IgD-negative memory B cell (primary cell): ENCODE measurements at regions not wholly inside any gene's neighbourhood (a gene's known extent, or its start where the extent isn't known, plus 50 kb on each side); places are given as distances from the start of the nearest gene placed in this dataset.

ENCODE experiments used
- H3K27ac Mint-ChIP-seq, 3 donors: one replicate each; pipeline ENCODE4 v1.8.0; 2020 to 2022; ENCODE audit warnings: mild to moderate bottlenecking in 3 of 3, mixed read lengths in 3 of 3, moderate library complexity in 1 of 3
- H3K27me3 Mint-ChIP-seq: one replicate; pipeline ENCODE4 v1.8.0; 2021; ENCODE audit warnings: mixed read lengths
- H3K36me3 Mint-ChIP-seq: one replicate; pipeline ENCODE4 v1.8.0; 2020; ENCODE audit warnings: mild to moderate bottlenecking, mixed read lengths
- H3K4me1 Mint-ChIP-seq, 3 donors: one replicate each; pipeline ENCODE4 v1.8.0; 2020 to 2022; ENCODE audit warnings: mixed read lengths in 3 of 3, mild to moderate bottlenecking in 1 of 3
- H3K4me3 Mint-ChIP-seq, 4 donors: one replicate each; pipeline ENCODE4 v1.8.0; 2020 to 2022; ENCODE audit warnings: mild to moderate bottlenecking in 4 of 4, mixed read lengths in 4 of 4, moderate library complexity in 3 of 4
- H3K9me3 Mint-ChIP-seq, 3 donors: one replicate each; pipeline ENCODE4 v1.8.0; 2020 to 2021; ENCODE audit warnings: mixed read lengths in 3 of 3, mild to moderate bottlenecking in 1 of 3

GRCh38 chr3:72111265-72112205, 326.6 kb upstream of the PROK2 start:
- H3K9me3 Mint-ChIP-seq, result no peaks in the 10 kb centered on the region
- H3K4me1 Mint-ChIP-seq, result no peaks in the 10 kb centered on the region
- peaks cover 5% of the 10 kb centered on the region for H3K36me3 Mint-ChIP-seq
- peaks cover 8% of the 10 kb centered on the region for H3K27me3 Mint-ChIP-seq
- no peak overlapping the region for H3K4me3 Mint-ChIP-seq
- H3K27ac Mint-ChIP-seq, result no peak overlapping the region

- peaks cover 8% of the 10 kb centered on the region for H3K27me3 Mint-ChIP-seq
- H3K36me3 Mint-ChIP-seq, result peaks cover 3% of the 10 kb centered on the region
- H3K27ac Mint-ChIP-seq, result no peak overlapping the region
- H3K4me1 Mint-ChIP-seq, result no peaks in the 10 kb centered on the region
- H3K9me3 Mint-ChIP-seq, result no peaks in the 10 kb centered on the region
- no peak overlapping the region for H3K4me3 Mint-ChIP-seq
Measured at GRCh38 chr3:72109327-72110259, 324.6 kb upstream of the PROK2 start.

GRCh38 chr3:72105306-72105705, 320.4 kb upstream of the PROK2 start:
- H3K27ac Mint-ChIP-seq, result no peak overlapping the region
- H3K27me3 Mint-ChIP-seq, result peaks cover 14% of the 10 kb centered on the region
- H3K36me3 Mint-ChIP-seq, result peaks cover 3% of the 10 kb centered on the region
- H3K4me1 Mint-ChIP-seq, result peaks cover 20 to 27% (median 25%) of the 10 kb centered on the region in 3 donors
- H3K4me3 Mint-ChIP-seq, result no peak overlapping the region
- H3K9me3 Mint-ChIP-seq, result no peaks in the 10 kb centered on the region

- H3K27me3 Mint-ChIP-seq, result peaks cover 26% of the 10 kb centered on the region
- no peaks in the 10 kb centered on the region for H3K36me3 Mint-ChIP-seq
- H3K27ac Mint-ChIP-seq, result peak overlapping the region; percentile 32 to 98 (median 58)
- H3K9me3 Mint-ChIP-seq, result peaks cover 0 to 2% (median 0%) of the 10 kb centered on the region in 3 donors
- H3K4me1 Mint-ChIP-seq, result peaks cover 32 to 42% (median 38%) of the 10 kb centered on the region in 3 donors
- peak overlapping the region; percentile 0 to 92 (median 58) for H3K4me3 Mint-ChIP-seq
Measured at GRCh38 chr3:72102112-72102616, 317.2 kb upstream of the PROK2 start.

- Mint-ChIP-seq H3K9me3 (peaks cover 0 to 2% (median 0%) of the 10 kb centered on the region in 3 donors), H3K4me3 (peak overlapping the region; percentile 32 to 95 (median 78)), H3K4me1 (peaks cover 38 to 44% (median 43%) of the 10 kb centered on the region in 3 donors), H3K27me3 (peaks cover 26% of the 10 kb centered on the region), H3K36me3 (no peaks in the 10 kb centered on the region), H3K27ac (peak overlapping the region; percentile 58 to 98 (median 95))
Measured at GRCh38 chr3:72101494-72101893, 316.5 kb upstream of the PROK2 start.

- peaks cover 26% of the 10 kb centered on the region for H3K27me3 Mint-ChIP-seq
- H3K4me1 Mint-ChIP-seq, result peaks cover 42 to 48% (median 47%) of the 10 kb centered on the region in 3 donors
- H3K4me3 Mint-ChIP-seq, result peak overlapping the region; percentile 32 to 95 (median 86)
- peaks cover 0 to 2% (median 0%) of the 10 kb centered on the region in 3 donors for H3K9me3 Mint-ChIP-seq
- H3K36me3 Mint-ChIP-seq, result no peaks in the 10 kb centered on the region
- H3K27ac Mint-ChIP-seq, result peak overlapping the region; percentile 58 to 98 (median 95)
Measured at GRCh38 chr3:72100601-72101187, 315.7 kb upstream of the PROK2 start.

GRCh38 chr3:72100080-72100511, 315.1 kb upstream of the PROK2 start:
- peak overlapping the region; percentile 32 to 95 (median 86) for H3K4me3 Mint-ChIP-seq
- H3K27me3 Mint-ChIP-seq, result peaks cover 26% of the 10 kb centered on the region
- no peaks in the 10 kb centered on the region for H3K36me3 Mint-ChIP-seq
- peak overlapping the region; percentile 58 to 98 (median 95) for H3K27ac Mint-ChIP-seq
- H3K9me3 Mint-ChIP-seq, result peaks cover 0 to 2% (median 0%) of the 10 kb centered on the region in 3 donors
- peaks cover 45 to 52% (median 49%) of the 10 kb centered on the region in 3 donors for H3K4me1 Mint-ChIP-seq

- Mint-ChIP-seq H3K4me1 (peaks cover 45 to 53% (median 52%) of the 10 kb centered on the region in 3 donors), H3K4me3 (peak overlapping the region in 3 of 4 donors; percentile 32 to 95 (median 92)), H3K36me3 (no peaks in the 10 kb centered on the region), H3K27me3 (peaks cover 26% of the 10 kb centered on the region), H3K9me3 (peaks cover 0 to 2% (median 0%) of the 10 kb centered on the region in 3 donors), H3K27ac (peak overlapping the region in 2 of 3 donors; percentile 58 to 98)
Measured at GRCh38 chr3:72099326-72100079, 314.6 kb upstream of the PROK2 start.

GRCh38 chr3:72097053-72097452, 312.1 kb upstream of the PROK2 start:
- Mint-ChIP-seq H3K4me1 (peaks cover 57 to 61% (median 57%) of the 10 kb centered on the region in 3 donors), H3K4me3 (no peak overlapping the region), H3K27ac (peak overlapping the region in 1 of 3 donors; percentile 69), H3K27me3 (peaks cover 34% of the 10 kb centered on the region), H3K9me3 (peaks cover 0 to 2% (median 0%) of the 10 kb centered on the region in 3 donors), H3K36me3 (no peaks in the 10 kb centered on the region)

GRCh38 chr3:72095521-72095920, 310.6 kb upstream of the PROK2 start:
- peaks cover 29% of the 10 kb centered on the region for H3K27me3 Mint-ChIP-seq
- peaks cover 0 to 2% (median 0%) of the 10 kb centered on the region in 3 donors for H3K9me3 Mint-ChIP-seq
- H3K27ac Mint-ChIP-seq, result no peak overlapping the region
- H3K4me3 Mint-ChIP-seq, result peak overlapping the region in 1 of 4 donors; percentile 34
- H3K36me3 Mint-ChIP-seq, result no peaks in the 10 kb centered on the region
- H3K4me1 Mint-ChIP-seq, result peaks cover 42 to 49% (median 44%) of the 10 kb centered on the region in 3 donors

GRCh38 chr3:72093992-72094334, 309.0 kb upstream of the PROK2 start:
- Mint-ChIP-seq H3K27ac (peak overlapping the region in 1 of 3 donors; percentile 3), H3K4me1 (peaks cover 29 to 34% (median 31%) of the 10 kb centered on the region in 3 donors), H3K9me3 (no peaks in the 10 kb centered on the region), H3K36me3 (no peaks in the 10 kb centered on the region), H3K27me3 (peaks cover 16% of the 10 kb centered on the region), H3K4me3 (peak overlapping the region in 2 of 4 donors; percentile 10 to 56)

GRCh38 chr3:72093270-72093991, 308.5 kb upstream of the PROK2 start:
- H3K4me3 Mint-ChIP-seq, result peak overlapping the region in 3 of 4 donors; percentile 22 to 81 (median 24)
- H3K27me3 Mint-ChIP-seq, result peaks cover 12% of the 10 kb centered on the region
- peaks cover 28 to 33% (median 29%) of the 10 kb centered on the region in 3 donors for H3K4me1 Mint-ChIP-seq
- peak overlapping the region; percentile 3 to 84 (median 24) for H3K27ac Mint-ChIP-seq
- H3K9me3 Mint-ChIP-seq, result no peaks in the 10 kb centered on the region
- no peaks in the 10 kb centered on the region for H3K36me3 Mint-ChIP-seq

GRCh38 chr3:72092778-72093177, 307.8 kb upstream of the PROK2 start:
- Mint-ChIP-seq H3K4me3 (peak overlapping the region in 3 of 4 donors; percentile 22 to 81 (median 24)), H3K27ac (peak overlapping the region in 2 of 3 donors; percentile 3 to 84), H3K9me3 (no peaks in the 10 kb centered on the region), H3K27me3 (peaks cover 12% of the 10 kb centered on the region), H3K4me1 (peaks cover 28 to 33% (median 29%) of the 10 kb centered on the region in 3 donors), H3K36me3 (no peaks in the 10 kb centered on the region)
